Natural killer cell (primary cell): ENCODE measurements at regions not wholly inside any gene's neighbourhood (a gene's known extent, or its start where the extent isn't known, plus 50 kb on each side); places are given as distances from the start of the nearest gene placed in this dataset.
A peak's percentile ranks its signal among the peaks of the same experiment; 100 is the strongest.
"Not testable (repeated sequence)": the region's sequence is repeated elsewhere in the genome, so short reads cannot be mapped to it uniquely, and the experiment has no call there.

Experiments used
- ATAC-seq, 3 donors: fragments of 150-1000 bp in 2 of 3; fragments of 200-7000 bp in 1 of 3; cut with Tn5 transposase; 1 replicate in 1 of 3; 2 replicates in 2 of 3; pipeline ENCODE4 v1.10.0; 2021; ENCODE audit warnings: mild to moderate bottlenecking in 2 of 3, moderate library complexity in 2 of 3
- DNase-seq, 2 donors: peaks; one replicate each; pipeline versions ENCODE4 v3.0.0 to v3.0.0-alpha.2; 2013 to 2021; ENCODE audit warnings: mixed read lengths in 1 of 2
- H3K27ac ChIP-seq: one replicate; pipeline ENCODE4 v1.5.1; 2013; ENCODE audit warnings: mild to moderate bottlenecking, low read length
- H3K27me3 ChIP-seq: one replicate; pipeline ENCODE4 v1.6.1; 2013; ENCODE audit warnings: low read length; ENCODE audit not compliant: control insufficient read depth, insufficient read depth
- H3K36me3 ChIP-seq: one replicate; pipeline ENCODE4 v1.6.1; 2013; ENCODE audit warnings: low read length; ENCODE audit not compliant: control insufficient read depth, insufficient read depth
- H3K4me1 ChIP-seq: one replicate; pipeline ENCODE4 v1.6.1; 2013; ENCODE audit warnings: low read length; ENCODE audit not compliant: control insufficient read depth, insufficient read depth
- H3K4me3 ChIP-seq: one replicate; pipeline ENCODE4 v1.5.1; 2013; ENCODE audit warnings: low read length
- H3K9me3 ChIP-seq: one replicate; pipeline ENCODE4 v1.6.1; 2013; ENCODE audit warnings: low read length; ENCODE audit not compliant: control insufficient read depth, insufficient read depth
- H3K27ac Mint-ChIP-seq, 2 donors: one replicate each; pipeline ENCODE4 v1.8.0; 2022; ENCODE audit warnings: mild to moderate bottlenecking in 2 of 2, mixed read lengths in 2 of 2, moderate library complexity in 1 of 2
- H3K27me3 Mint-ChIP-seq, 2 donors: one replicate each; pipeline ENCODE4 v1.8.0; 2022; ENCODE audit warnings: low read depth in 2 of 2, mixed read lengths in 2 of 2
- H3K36me3 Mint-ChIP-seq: one replicate; pipeline ENCODE4 v1.8.0; 2022; ENCODE audit warnings: mixed read lengths
- H3K4me1 Mint-ChIP-seq, 2 donors: one replicate each; pipeline ENCODE4 v1.8.0; 2022; ENCODE audit warnings: mixed read lengths in 2 of 2
- H3K4me3 Mint-ChIP-seq: one replicate; pipeline ENCODE4 v1.8.0; 2022; ENCODE audit warnings: mild to moderate bottlenecking, moderate library complexity, mixed read lengths
- H3K9me3 Mint-ChIP-seq, 2 donors: one replicate each; pipeline ENCODE4 v1.8.0; 2022; ENCODE audit warnings: mixed read lengths in 2 of 2
- WGBS: methylation state at CpG from one replicate; pipeline ENCODE4 v1.1.7; 2013; ENCODE audit warnings: missing lambda C conversion rate; ENCODE audit not compliant: insufficient coverage; 5-methylcytosine and 5-hydroxymethylcytosine counted together
- intact Hi-C: fragments of 100-400 bp; cut with micrococcal nuclease; formaldehyde crosslinking; loops from one replicate; pipeline ENCODE4 v1.14.2; 2022
- TF ChIP-seq, protein P1 (sequence below): fragments of 200-600 bp; IDR thresholded peaks from one replicate; pipeline ENCODE4 v1.8.0; 2022; ENCODE audit warnings: antibody characterized with exemption

DNA sequence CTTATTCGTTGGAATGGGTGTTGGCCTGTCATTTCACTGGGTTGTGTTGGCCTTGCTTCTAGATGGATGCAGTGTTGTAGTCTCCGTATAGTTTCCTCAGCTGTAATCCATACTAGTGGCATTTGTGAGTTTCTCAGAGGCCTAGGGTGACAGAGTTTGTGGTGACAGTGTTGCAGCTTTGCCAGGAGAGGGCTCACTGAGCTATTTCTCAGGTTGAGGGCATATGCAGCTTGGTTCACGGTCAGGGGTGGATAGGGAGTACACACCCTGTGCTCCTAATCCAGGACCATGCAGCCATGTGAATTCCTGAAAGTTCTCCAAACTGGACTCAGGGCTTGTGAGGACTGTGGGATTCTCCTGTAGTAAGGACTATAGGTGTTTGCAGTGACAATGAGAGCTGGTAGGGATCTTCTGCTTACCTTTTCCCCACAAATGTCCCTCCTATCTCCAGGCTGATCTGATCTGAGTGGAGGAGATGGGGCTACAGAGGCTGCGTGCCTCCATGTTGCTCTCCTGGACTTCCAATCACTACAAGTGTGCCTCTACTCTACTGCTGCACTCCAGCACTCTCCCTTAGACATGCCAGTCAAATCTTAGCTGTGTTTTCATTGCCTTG lies 229.0 kb downstream of the STK31 start:
- Mint-ChIP-seq H3K4me3 (no peak overlapping the region), H3K4me1 (no peaks in the 10 kb centered on the region), H3K36me3 (no peaks in the 10 kb centered on the region), H3K27me3 (peaks cover 24 to 28% of the 10 kb centered on the region in 2 donors), H3K9me3 (peaks cover 0 to 2% of the 10 kb centered on the region in 2 donors), H3K27ac (no peak overlapping the region)
- TF ChIP-seq, protein P1, sequence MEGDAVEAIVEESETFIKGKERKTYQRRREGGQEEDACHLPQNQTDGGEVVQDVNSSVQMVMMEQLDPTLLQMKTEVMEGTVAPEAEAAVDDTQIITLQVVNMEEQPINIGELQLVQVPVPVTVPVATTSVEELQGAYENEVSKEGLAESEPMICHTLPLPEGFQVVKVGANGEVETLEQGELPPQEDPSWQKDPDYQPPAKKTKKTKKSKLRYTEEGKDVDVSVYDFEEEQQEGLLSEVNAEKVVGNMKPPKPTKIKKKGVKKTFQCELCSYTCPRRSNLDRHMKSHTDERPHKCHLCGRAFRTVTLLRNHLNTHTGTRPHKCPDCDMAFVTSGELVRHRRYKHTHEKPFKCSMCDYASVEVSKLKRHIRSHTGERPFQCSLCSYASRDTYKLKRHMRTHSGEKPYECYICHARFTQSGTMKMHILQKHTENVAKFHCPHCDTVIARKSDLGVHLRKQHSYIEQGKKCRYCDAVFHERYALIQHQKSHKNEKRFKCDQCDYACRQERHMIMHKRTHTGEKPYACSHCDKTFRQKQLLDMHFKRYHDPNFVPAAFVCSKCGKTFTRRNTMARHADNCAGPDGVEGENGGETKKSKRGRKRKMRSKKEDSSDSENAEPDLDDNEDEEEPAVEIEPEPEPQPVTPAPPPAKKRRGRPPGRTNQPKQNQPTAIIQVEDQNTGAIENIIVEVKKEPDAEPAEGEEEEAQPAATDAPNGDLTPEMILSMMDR = no peak
- intact Hi-C loops = loop anchor here (10.0 kb wide), 1 partner anchor 46 kb away; no protein-coding TSS in a partner anchor
- Histone ChIP-seq H3K36me3 (no peaks in the 10 kb centered on the region), H3K9me3 (peaks cover 5% of the 10 kb centered on the region), H3K27ac (no peak overlapping the region), H3K4me1 (no peaks in the 10 kb centered on the region), H3K27me3 (peaks cover 7% of the 10 kb centered on the region), H3K4me3 (no peak overlapping the region)
- ATAC-seq (no peak), DNase-seq (peak in 1 of 2 donors; percentile 13)
- 54% methylated on average over 4 of the region's 4 CpGs for WGBS

DNA sequence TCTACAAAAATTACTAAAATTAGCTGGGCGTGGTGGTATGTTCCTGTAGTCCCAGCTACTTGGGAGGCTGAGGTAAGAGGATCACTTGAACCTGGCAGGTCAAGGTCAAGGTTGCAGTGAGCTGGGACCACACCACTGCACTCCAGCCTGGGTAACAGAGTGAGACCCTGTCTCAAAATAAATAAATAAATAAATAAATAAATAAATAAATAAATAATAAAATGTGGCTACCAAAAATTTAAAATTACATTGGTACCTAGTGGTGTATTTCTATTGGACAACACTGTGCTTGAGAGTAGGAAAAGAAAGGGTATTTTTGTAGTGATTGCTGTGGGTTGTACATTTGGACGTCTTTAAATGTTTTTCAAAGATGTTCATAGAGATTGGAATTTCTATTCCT lies 229.7 kb downstream of the STK31 start:
- DNase-seq, H3K9me3 Mint-ChIP-seq, H3K9me3 ChIP-seq, H3K36me3 ChIP-seq, H3K27ac Mint-ChIP-seq, H3K36me3 Mint-ChIP-seq, H3K4me1 Mint-ChIP-seq, ATAC-seq, H3K27ac ChIP-seq, H3K4me3 ChIP-seq, H3K27me3 ChIP-seq, H3K4me3 Mint-ChIP-seq, H3K4me1 ChIP-seq: not testable (repeated sequence)
- 92% methylated on average over 1 of the region's 2 CpGs for WGBS
- intact Hi-C loops = loop anchor here (10.0 kb wide), 1 partner anchor 45 kb away; no protein-coding TSS in a partner anchor
- H3K27me3 Mint-ChIP-seq = peaks cover 22 to 25% of the 10 kb centered on the region in 2 donors

DNA sequence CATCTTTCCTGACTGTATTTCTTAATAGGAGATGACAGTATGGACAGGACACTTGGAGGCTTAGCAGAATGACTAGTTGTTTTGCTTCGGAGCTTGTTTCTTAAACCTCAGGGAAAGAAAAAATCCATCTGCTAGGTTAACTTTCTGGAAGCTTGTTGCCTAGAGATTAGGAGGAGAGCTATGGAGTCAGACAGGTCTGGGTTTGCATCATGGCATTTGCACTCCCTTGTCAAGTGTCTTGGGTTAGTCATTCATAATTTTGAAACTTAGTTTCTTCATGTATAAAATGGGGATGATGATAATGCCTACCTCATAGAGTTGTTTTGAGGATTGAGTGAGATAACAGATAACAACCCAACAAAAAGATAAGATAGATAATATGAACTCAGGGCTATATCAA lies 231.5 kb downstream of the STK31 start:
- intact Hi-C loops = no loop called here
- ATAC-seq (no peak), DNase-seq (no peak)
- TF ChIP-seq, protein P1 = no peak
- H3K9me3 Mint-ChIP-seq = peaks cover 0 to 4% of the 10 kb centered on the region in 2 donors
- H3K4me1 Mint-ChIP-seq = no peaks in the 10 kb centered on the region
- H3K4me3 Mint-ChIP-seq = no peak overlapping the region
- peaks cover 5% of the 10 kb centered on the region for H3K9me3 ChIP-seq
- H3K4me1 ChIP-seq = no peaks in the 10 kb centered on the region
- H3K27me3 Mint-ChIP-seq = peaks cover 17 to 22% of the 10 kb centered on the region in 2 donors
- no peak overlapping the region for H3K27ac ChIP-seq
- H3K27me3 ChIP-seq = peaks cover 7% of the 10 kb centered on the region
- WGBS = 95% methylated on average over 1 of the region's 1 CpG
- H3K27ac Mint-ChIP-seq = no peak overlapping the region
- H3K36me3 Mint-ChIP-seq = peaks cover 8% of the 10 kb centered on the region
- H3K36me3 ChIP-seq = no peaks in the 10 kb centered on the region
- H3K4me3 ChIP-seq = no peak overlapping the region

DNA sequence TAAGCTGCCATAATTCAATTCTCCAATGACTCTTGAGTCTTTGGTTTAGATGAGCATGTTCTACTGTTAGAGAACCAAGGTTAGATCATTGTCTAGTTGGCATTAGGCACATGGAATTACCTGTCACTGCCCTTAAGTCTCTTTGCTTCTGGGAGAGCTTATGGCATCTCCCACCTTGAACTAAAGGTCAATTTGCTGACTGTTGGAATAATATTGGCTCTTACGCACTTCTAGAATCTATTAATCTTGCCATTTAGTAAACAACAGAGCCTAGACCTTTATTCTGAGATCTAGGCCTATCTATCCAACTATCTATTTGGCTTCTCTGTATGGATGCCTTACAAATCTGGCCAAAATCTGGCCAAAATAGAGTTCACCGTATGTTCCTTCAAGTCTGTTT lies 232.0 kb downstream of the STK31 start:
- intact Hi-C loops = no loop called here

More for the DNA sequence above, 232.0 kb downstream of the STK31 start:
- peaks cover 7% of the 10 kb centered on the region for H3K27me3 ChIP-seq
- 94% methylated on average over 2 of the region's 2 CpGs for WGBS
- no peaks in the 10 kb centered on the region for H3K4me1 ChIP-seq
- DNase-seq (no peak), ATAC-seq (no peak)
- peaks cover 5% of the 10 kb centered on the region for H3K9me3 ChIP-seq
- peaks cover 12% of the 10 kb centered on the region for H3K36me3 Mint-ChIP-seq
- H3K9me3 Mint-ChIP-seq = peaks cover 4 to 7% of the 10 kb centered on the region in 2 donors
- no peak overlapping the region for H3K4me3 ChIP-seq
- H3K27ac ChIP-seq = no peak overlapping the region
- H3K4me3 Mint-ChIP-seq = no peak overlapping the region
- TF ChIP-seq, protein P1 = no peak
- H3K4me1 Mint-ChIP-seq = no peaks in the 10 kb centered on the region
- peaks cover 15 to 22% of the 10 kb centered on the region in 2 donors for H3K27me3 Mint-ChIP-seq
- no peak overlapping the region for H3K27ac Mint-ChIP-seq
- H3K36me3 ChIP-seq = no peaks in the 10 kb centered on the region
